PC-3 (cell line): ENCODE measurements at regions not wholly inside any gene's neighbourhood (a gene's known extent, or its start where the extent isn't known, plus 50 kb on each side); places are given as distances from the start of the nearest gene placed in this dataset.

Experiments used
- EZH2 ChIP-seq: fragments of 300-600 bp; sonication (generic); IDR thresholded peaks from one replicate; pipeline ENCODE4 v1.6.1; 2017; ENCODE audit warnings: antibody characterized with exemption, mild to moderate bottlenecking, low read length; ENCODE audit not compliant: unreplicated experiment
- EZH2phosphoT487 ChIP-seq: fragments of 300-600 bp; sonication (generic); IDR thresholded peaks from 2 replicates; pipeline ENCODE4 v1.6.1; 2018; ENCODE audit warnings: mild to moderate bottlenecking, antibody characterized with exemption, low read length, borderline replicate concordance
- TF ChIP-seq, protein P1 (sequence below): fragments of 300-600 bp; sonication (generic); conservative IDR thresholded peaks from 2 replicates; pipeline ENCODE4 v1.5.1; 2017; ENCODE audit warnings: antibody characterized with exemption, low read depth, mild to moderate bottlenecking, low read length

DNA sequence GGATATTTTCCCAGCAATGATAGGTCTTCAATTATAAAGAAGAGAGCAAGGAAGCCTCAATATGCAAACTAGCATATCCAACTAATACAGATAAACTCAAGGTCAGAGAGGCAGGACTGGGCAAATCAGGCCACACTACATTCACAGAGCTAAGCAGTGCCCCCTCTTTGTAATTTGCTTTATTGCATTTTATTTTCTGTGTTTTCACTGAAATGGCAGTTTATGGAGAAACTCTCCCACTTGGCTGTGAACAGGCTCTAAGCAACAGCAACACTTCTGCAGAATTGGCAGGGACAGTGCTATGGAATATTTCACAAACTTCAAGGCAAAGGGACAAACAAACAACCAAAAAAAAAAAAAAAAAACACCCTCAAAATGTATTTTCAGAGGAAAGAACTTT, 93.4 kb upstream of the SOD1 start:
- TF ChIP-seq, protein P1, sequence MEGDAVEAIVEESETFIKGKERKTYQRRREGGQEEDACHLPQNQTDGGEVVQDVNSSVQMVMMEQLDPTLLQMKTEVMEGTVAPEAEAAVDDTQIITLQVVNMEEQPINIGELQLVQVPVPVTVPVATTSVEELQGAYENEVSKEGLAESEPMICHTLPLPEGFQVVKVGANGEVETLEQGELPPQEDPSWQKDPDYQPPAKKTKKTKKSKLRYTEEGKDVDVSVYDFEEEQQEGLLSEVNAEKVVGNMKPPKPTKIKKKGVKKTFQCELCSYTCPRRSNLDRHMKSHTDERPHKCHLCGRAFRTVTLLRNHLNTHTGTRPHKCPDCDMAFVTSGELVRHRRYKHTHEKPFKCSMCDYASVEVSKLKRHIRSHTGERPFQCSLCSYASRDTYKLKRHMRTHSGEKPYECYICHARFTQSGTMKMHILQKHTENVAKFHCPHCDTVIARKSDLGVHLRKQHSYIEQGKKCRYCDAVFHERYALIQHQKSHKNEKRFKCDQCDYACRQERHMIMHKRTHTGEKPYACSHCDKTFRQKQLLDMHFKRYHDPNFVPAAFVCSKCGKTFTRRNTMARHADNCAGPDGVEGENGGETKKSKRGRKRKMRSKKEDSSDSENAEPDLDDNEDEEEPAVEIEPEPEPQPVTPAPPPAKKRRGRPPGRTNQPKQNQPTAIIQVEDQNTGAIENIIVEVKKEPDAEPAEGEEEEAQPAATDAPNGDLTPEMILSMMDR, result peak; percentile 41; the same call in 1 of the 2 replicates
- TF ChIP-seq EZH2phosphoT487 (no peak), EZH2 (no peak)
